ENCODE measurements at regions not wholly inside any gene's neighbourhood (a gene's known extent, or its start where the extent isn't known, plus 50 kb on each side); places are given as distances from the start of the nearest gene placed in this dataset.

- Histone ChIP-seq H3K27me3 (ENCODE audit: low read depth) (no peaks in the 10 kb centered on the region), H3K4me1 (peaks cover 33% of the 10 kb centered on the region), H3K36me3 (no peaks in the 10 kb centered on the region), H3K9me3 (replicated peaks) (no peaks in the 10 kb centered on the region), H3K4me3 (no peak overlapping the region), H3K27ac (replicated peaks) (no peak overlapping the region)
- DNase-seq = no peak
- intact Hi-C loops (cut with micrococcal nuclease) = no loop called here
- TF ChIP-seq CTCF (IDR thresholded peaks at IDR 0.05; ENCODE audit: borderline replicate concordance) = no peak
Measured at GRCh38 chr14:51392416-51392815, 152.4 kb downstream of the TMX1 start.

- DNase-seq = no peak
- no peak for TF ChIP-seq CTCF (IDR thresholded peaks at IDR 0.05; ENCODE audit: borderline replicate concordance)
- H3K36me3 ChIP-seq = no peaks in the 10 kb centered on the region
- no peaks in the 10 kb centered on the region for H3K27me3 ChIP-seq (ENCODE audit: low read depth)
- H3K9me3 ChIP-seq (replicated peaks) = no peaks in the 10 kb centered on the region
- H3K4me3 ChIP-seq = no peak overlapping the region
- H3K4me1 ChIP-seq = peaks cover 33% of the 10 kb centered on the region
- H3K27ac ChIP-seq (replicated peaks) = peak overlapping the region; percentile 77
- intact Hi-C loops (cut with micrococcal nuclease) = no loop called here
Measured at GRCh38 chr14:51394384-51394783, 154.3 kb downstream of the TMX1 start.

- H3K4me3 ChIP-seq = no peak overlapping the region
- H3K4me1 ChIP-seq = peaks cover 33% of the 10 kb centered on the region
- no peak for TF ChIP-seq CTCF (IDR thresholded peaks at IDR 0.05; ENCODE audit: borderline replicate concordance)
- intact Hi-C loops (cut with micrococcal nuclease) = no loop called here
- H3K27ac ChIP-seq (replicated peaks) = peak overlapping the region; percentile 77
- H3K9me3 ChIP-seq (replicated peaks) = no peaks in the 10 kb centered on the region
- no peaks in the 10 kb centered on the region for H3K27me3 ChIP-seq (ENCODE audit: low read depth)
- DNase-seq = no peak
- no peaks in the 10 kb centered on the region for H3K36me3 ChIP-seq
Measured at GRCh38 chr14:51394804-51395203, 154.8 kb downstream of the TMX1 start.

GRCh38 chr14:51395361-51395849 lies 155.4 kb downstream of the TMX1 start:
- intact Hi-C loops (cut with micrococcal nuclease) = no loop called here
- Histone ChIP-seq H3K27ac (replicated peaks) (peak overlapping the region; percentile 77), H3K27me3 (ENCODE audit: low read depth) (no peaks in the 10 kb centered on the region), H3K9me3 (replicated peaks) (no peaks in the 10 kb centered on the region), H3K4me1 (peaks cover 38% of the 10 kb centered on the region), H3K36me3 (no peaks in the 10 kb centered on the region), H3K4me3 (no peak overlapping the region)
- DNase-seq = peak; percentile 65
- TF ChIP-seq CTCF (IDR thresholded peaks at IDR 0.05; ENCODE audit: borderline replicate concordance) = no peak

GRCh38 chr14:51396222-51396815 lies 156.3 kb downstream of the TMX1 start:
- TF ChIP-seq CTCF (IDR thresholded peaks at IDR 0.05; ENCODE audit: borderline replicate concordance) = no peak
- H3K4me1 ChIP-seq = peaks cover 47% of the 10 kb centered on the region
- no peaks in the 10 kb centered on the region for H3K36me3 ChIP-seq
- no peak overlapping the region for H3K4me3 ChIP-seq
- intact Hi-C loops (cut with micrococcal nuclease) = no loop called here
- H3K9me3 ChIP-seq (replicated peaks) = no peaks in the 10 kb centered on the region
- DNase-seq = no peak
- no peaks in the 10 kb centered on the region for H3K27me3 ChIP-seq (ENCODE audit: low read depth)
- H3K27ac ChIP-seq (replicated peaks) = peak overlapping the region; percentile 77

Measured in left ventricle myocardium inferior (tissue), 1 donor.